NCI-H128 (cell line): ENCODE measurements at regions not wholly inside any gene's neighbourhood (a gene's known extent, or its start where the extent isn't known, plus 50 kb on each side); places are given as distances from the start of the nearest gene placed in this dataset.
"Not testable (repeated sequence)": the region's sequence is repeated elsewhere in the genome, so short reads cannot be mapped to it uniquely, and the experiment has no call there.

Experiments
- DNase-seq: peaks from one replicate; lab custom pipeline; 2025; ENCODE audit not compliant: unreplicated experiment; lab: John Stamatoyannopoulos, UW

GRCh38 chr14:85867450-85867849 lies 337.5 kb downstream of the FLRT2 start:
- DNase-seq, result no peak

- no peak for DNase-seq
Measured at GRCh38 chr14:85865701-85866100, 335.8 kb downstream of the FLRT2 start.

GRCh38 chr14:85858634-85859033 lies 328.7 kb downstream of the FLRT2 start:
- no peak for DNase-seq

GRCh38 chr14:85856430-85856829 lies 326.5 kb downstream of the FLRT2 start:
- no peak for DNase-seq

- no peak for DNase-seq
Measured at GRCh38 chr14:85853996-85854526, 324.1 kb downstream of the FLRT2 start.

- no peak for DNase-seq
Measured at GRCh38 chr14:85852906-85853305, 323.0 kb downstream of the FLRT2 start.

- not testable (repeated sequence) for DNase-seq
Measured at GRCh38 chr14:85852123-85852522, 322.2 kb downstream of the FLRT2 start.

- not testable (repeated sequence) for DNase-seq
Measured at GRCh38 chr14:85830549-85830948, 300.6 kb downstream of the FLRT2 start.

- not testable (repeated sequence) for DNase-seq
Measured at GRCh38 chr14:85829601-85830000, 299.7 kb downstream of the FLRT2 start.

- peak; percentile 62 for DNase-seq
Measured at GRCh38 chr14:85824526-85824925, 294.6 kb downstream of the FLRT2 start.

GRCh38 chr14:85822236-85822635 lies 292.3 kb downstream of the FLRT2 start:
- no peak for DNase-seq

GRCh38 chr14:85817430-85817829 lies 287.5 kb downstream of the FLRT2 start:
- DNase-seq, result no peak

- no peak for DNase-seq
Measured at GRCh38 chr14:85813040-85813439, 283.1 kb downstream of the FLRT2 start.

- no peak for DNase-seq
Measured at GRCh38 chr14:85811340-85811739, 281.4 kb downstream of the FLRT2 start.

- no peak for DNase-seq
Measured at GRCh38 chr14:85799668-85800067, 269.7 kb downstream of the FLRT2 start.

GRCh38 chr14:85798856-85799255 lies 268.9 kb downstream of the FLRT2 start:
- no peak for DNase-seq

GRCh38 chr14:85793533-85793932 lies 263.6 kb downstream of the FLRT2 start:
- no peak for DNase-seq

- no peak for DNase-seq
Measured at GRCh38 chr14:85789506-85789905, 259.6 kb downstream of the FLRT2 start.

- DNase-seq, result no peak
Measured at GRCh38 chr14:85788470-85789233, 258.7 kb downstream of the FLRT2 start.

- no peak for DNase-seq
Measured at GRCh38 chr14:85766295-85766694, 236.4 kb downstream of the FLRT2 start.

GRCh38 chr14:85764822-85765221 lies 234.9 kb downstream of the FLRT2 start:
- DNase-seq, result no peak

- DNase-seq, result no peak
Measured at GRCh38 chr14:85762526-85762925, 232.6 kb downstream of the FLRT2 start.

- no peak for DNase-seq
Measured at GRCh38 chr14:85752175-85752574, 222.2 kb downstream of the FLRT2 start.
